ENCODE measurements at regions not wholly inside any gene's neighbourhood (a gene's known extent, or its start where the extent isn't known, plus 50 kb on each side); places are given as distances from the start of the nearest gene placed in this dataset.

DNA sequence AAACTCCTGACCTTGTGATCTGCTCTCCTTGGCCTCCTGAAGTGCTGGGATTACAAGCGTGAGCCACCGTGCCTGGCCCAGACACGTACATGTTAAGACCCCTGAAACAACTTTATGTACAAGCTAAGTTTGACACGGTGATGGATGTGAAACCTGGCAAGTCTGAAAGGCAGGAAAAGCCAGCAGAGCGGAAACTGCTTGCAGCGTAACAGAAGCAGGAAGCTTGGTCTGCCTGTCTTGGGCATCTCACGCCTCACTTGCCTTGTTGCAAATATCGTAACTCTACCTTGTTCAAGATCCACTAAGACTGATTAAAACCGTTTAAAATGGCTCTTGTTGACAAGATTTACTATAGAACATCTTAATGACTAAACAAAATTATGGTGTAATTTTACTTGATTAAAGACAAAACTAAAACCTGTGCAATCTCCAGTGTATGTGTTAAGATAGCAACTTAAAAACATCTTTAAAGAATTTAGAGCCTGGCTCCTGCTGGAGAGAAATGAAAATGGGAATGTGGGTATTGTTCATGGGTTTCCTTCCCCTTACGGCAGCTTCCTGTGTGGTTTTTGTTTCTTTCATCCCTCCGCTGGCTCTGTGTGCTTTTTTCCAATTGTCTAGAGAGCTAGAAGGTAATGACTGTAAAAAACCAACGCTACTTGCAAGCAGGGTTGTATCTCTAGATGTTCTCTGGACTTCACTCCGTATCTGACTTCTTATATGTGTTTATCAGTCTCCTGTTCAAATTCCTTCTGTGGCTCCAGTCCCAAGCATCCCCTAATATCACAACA lies 477.6 kb downstream of the XYLT1 start:
- TF ChIP-seq, protein P1, sequence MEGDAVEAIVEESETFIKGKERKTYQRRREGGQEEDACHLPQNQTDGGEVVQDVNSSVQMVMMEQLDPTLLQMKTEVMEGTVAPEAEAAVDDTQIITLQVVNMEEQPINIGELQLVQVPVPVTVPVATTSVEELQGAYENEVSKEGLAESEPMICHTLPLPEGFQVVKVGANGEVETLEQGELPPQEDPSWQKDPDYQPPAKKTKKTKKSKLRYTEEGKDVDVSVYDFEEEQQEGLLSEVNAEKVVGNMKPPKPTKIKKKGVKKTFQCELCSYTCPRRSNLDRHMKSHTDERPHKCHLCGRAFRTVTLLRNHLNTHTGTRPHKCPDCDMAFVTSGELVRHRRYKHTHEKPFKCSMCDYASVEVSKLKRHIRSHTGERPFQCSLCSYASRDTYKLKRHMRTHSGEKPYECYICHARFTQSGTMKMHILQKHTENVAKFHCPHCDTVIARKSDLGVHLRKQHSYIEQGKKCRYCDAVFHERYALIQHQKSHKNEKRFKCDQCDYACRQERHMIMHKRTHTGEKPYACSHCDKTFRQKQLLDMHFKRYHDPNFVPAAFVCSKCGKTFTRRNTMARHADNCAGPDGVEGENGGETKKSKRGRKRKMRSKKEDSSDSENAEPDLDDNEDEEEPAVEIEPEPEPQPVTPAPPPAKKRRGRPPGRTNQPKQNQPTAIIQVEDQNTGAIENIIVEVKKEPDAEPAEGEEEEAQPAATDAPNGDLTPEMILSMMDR (conservative IDR thresholded peaks at IDR 0.05; ENCODE audit: low read depth, low read length): no peak
- TF ChIP-seq MAZ (IDR thresholded peaks at IDR 0.05; ENCODE audit: borderline replicate concordance, low read depth, low read length) (no peak), POLR2A (IDR thresholded peaks at IDR 0.05; ENCODE audit: low read depth, low read length) (no peak), SMC3 (IDR thresholded peaks at IDR 0.05; ENCODE audit: low read depth, low read length) (no peak), FOS (IDR thresholded peaks at IDR 0.05; ENCODE audit: low read depth, low read length) (no peak), CHD1 (IDR thresholded peaks at IDR 0.05; ENCODE audit: low read depth, low read length) (no peak), MAFK (IDR thresholded peaks at IDR 0.05; ENCODE audit: low read depth, low read length) (no peak), CEBPB (IDR thresholded peaks at IDR 0.05; ENCODE audit: low read depth, low read length) (no peak)
- TF ChIP-seq, protein P2, sequence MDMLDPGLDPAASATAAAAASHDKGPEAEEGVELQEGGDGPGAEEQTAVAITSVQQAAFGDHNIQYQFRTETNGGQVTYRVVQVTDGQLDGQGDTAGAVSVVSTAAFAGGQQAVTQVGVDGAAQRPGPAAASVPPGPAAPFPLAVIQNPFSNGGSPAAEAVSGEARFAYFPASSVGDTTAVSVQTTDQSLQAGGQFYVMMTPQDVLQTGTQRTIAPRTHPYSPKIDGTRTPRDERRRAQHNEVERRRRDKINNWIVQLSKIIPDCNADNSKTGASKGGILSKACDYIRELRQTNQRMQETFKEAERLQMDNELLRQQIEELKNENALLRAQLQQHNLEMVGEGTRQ (IDR thresholded peaks at IDR 0.05; ENCODE audit: low read depth, low read length): no peak
